HepG2 (cell line): ENCODE measurements at regions not wholly inside any gene's neighbourhood (a gene's known extent, or its start where the extent isn't known, plus 50 kb on each side); places are given as distances from the start of the nearest gene placed in this dataset.

Experiments
- ASH2L ChIP-seq: fragments of 300-600, 200-600 bp; sonication (generic); IDR thresholded peaks from 2 replicates; pipeline ENCODE4 v1.7.0; 2017; ENCODE audit warnings: low read depth, mild to moderate bottlenecking, moderate library complexity, mixed read lengths, low read length; ENCODE audit not compliant: insufficient read length
- ELF3 ChIP-seq: IDR thresholded peaks from 2 replicates; pipeline ENCODE4 v1.6.1; 2016; ENCODE audit warnings: missing genetic modification reagents, missing compliant biosample characterization
- KDM4B ChIP-seq: sonication (generic); formaldehyde crosslinking; IDR thresholded peaks from 2 replicates; pipeline ENCODE4 v1.4.0; 2020; ENCODE audit warnings: missing genetic modification reagents
- PPARG ChIP-seq: conservative IDR thresholded peaks from 2 replicates; pipeline ENCODE4 v1.6.1; 2016; ENCODE audit warnings: missing biosample characterization, missing genetic modification reagents
- ZNF124 ChIP-seq: sonication (generic); formaldehyde crosslinking; IDR thresholded peaks from 2 replicates; pipeline ENCODE4 v1.4.0; 2020; ENCODE audit warnings: missing genetic modification reagents
- ZNF644 ChIP-seq: IDR thresholded peaks from 2 replicates; pipeline ENCODE4 v1.6.1; 2016; ENCODE audit warnings: low read depth
- TF ChIP-seq, protein P1 (sequence below): sonication (generic); formaldehyde crosslinking; IDR thresholded peaks from 2 replicates; pipeline ENCODE4 v1.5.0; 2020; ENCODE audit warnings: missing genetic modification reagents
- TF ChIP-seq, protein P2 (sequence below): IDR thresholded peaks from 2 replicates; pipeline ENCODE4 v1.6.1; 2016; ENCODE audit warnings: mild to moderate bottlenecking, missing biosample characterization, missing genetic modification reagents
- TF ChIP-seq, protein P3 (sequence below): sonication (generic); formaldehyde crosslinking; IDR thresholded peaks from 2 replicates; pipeline ENCODE4 v1.4.0; 2020; ENCODE audit warnings: missing genetic modification reagents
- TF ChIP-seq, protein P4 (sequence below): sonication (generic); formaldehyde crosslinking; IDR thresholded peaks from 2 replicates; pipeline ENCODE4 v1.5.1; 2020; ENCODE audit warnings: missing genetic modification reagents, mild to moderate bottlenecking, borderline replicate concordance
- TF ChIP-seq, protein P5 (sequence below): sonication (generic); formaldehyde crosslinking; IDR thresholded peaks from 2 replicates; pipeline ENCODE4 v1.8.1; 2023; ENCODE audit warnings: mild to moderate bottlenecking, moderate library complexity, missing genetic modification reagents
- TF ChIP-seq, protein P6 (sequence below): sonication (generic); formaldehyde crosslinking; conservative IDR thresholded peaks from 2 replicates; pipeline ENCODE4 v1.4.0; 2020; ENCODE audit warnings: mild to moderate bottlenecking, missing genetic modification reagents, moderate library complexity
- TF ChIP-seq, protein P7 (sequence below): fragments of 450-650 bp; IDR thresholded peaks from 2 replicates; pipeline ENCODE4 v1.6.1; 2016

DNA sequence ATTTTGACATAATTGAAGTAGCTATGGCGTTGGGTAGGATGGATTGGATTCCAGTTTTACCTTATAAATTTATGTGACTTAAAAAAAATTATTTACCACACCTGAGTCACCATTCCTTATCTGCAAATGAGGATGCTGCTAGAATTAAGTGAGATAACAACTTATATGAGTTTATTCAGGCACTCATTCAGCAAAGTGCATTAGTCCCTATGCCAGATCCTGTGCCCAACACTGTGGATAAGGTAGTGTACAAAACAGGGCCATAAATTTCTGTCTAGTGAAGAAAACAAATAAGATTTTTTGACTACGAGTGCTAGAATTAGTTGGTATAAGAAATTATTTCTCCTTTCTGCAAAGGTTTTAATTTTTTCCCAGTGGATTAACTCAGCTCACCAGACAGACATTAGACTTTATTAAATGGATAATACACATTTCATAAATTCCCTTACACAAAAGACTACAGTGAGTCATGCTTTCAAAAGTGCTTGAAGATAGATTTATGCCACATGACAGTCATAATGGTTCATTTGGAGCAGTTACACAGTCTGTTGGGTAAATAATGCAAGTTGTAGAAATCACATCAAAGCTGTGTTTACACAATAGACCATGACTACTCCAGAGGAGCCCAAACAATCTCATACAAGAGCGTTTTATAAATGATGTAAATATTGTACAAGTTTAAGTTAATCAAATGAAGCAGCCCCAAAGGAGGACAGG lies 129.9 kb upstream of the TGFBR2 start (continued):
- TF ChIP-seq, protein P1, sequence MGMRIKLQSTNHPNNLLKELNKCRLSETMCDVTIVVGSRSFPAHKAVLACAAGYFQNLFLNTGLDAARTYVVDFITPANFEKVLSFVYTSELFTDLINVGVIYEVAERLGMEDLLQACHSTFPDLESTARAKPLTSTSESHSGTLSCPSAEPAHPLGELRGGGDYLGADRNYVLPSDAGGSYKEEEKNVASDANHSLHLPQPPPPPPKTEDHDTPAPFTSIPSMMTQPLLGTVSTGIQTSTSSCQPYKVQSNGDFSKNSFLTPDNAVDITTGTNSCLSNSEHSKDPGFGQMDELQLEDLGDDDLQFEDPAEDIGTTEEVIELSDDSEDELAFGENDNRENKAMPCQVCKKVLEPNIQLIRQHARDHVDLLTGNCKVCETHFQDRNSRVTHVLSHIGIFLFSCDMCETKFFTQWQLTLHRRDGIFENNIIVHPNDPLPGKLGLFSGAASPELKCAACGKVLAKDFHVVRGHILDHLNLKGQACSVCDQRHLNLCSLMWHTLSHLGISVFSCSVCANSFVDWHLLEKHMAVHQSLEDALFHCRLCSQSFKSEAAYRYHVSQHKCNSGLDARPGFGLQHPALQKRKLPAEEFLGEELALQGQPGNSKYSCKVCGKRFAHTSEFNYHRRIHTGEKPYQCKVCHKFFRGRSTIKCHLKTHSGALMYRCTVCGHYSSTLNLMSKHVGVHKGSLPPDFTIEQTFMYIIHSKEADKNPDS (CRISPR knock-in tag), result no peak
- TF ChIP-seq, protein P2, sequence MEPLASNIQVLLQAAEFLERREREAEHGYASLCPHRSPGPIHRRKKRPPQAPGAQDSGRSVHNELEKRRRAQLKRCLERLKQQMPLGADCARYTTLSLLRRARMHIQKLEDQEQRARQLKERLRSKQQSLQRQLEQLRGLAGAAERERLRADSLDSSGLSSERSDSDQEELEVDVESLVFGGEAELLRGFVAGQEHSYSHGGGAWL, result no peak
- TF ChIP-seq, protein P3, sequence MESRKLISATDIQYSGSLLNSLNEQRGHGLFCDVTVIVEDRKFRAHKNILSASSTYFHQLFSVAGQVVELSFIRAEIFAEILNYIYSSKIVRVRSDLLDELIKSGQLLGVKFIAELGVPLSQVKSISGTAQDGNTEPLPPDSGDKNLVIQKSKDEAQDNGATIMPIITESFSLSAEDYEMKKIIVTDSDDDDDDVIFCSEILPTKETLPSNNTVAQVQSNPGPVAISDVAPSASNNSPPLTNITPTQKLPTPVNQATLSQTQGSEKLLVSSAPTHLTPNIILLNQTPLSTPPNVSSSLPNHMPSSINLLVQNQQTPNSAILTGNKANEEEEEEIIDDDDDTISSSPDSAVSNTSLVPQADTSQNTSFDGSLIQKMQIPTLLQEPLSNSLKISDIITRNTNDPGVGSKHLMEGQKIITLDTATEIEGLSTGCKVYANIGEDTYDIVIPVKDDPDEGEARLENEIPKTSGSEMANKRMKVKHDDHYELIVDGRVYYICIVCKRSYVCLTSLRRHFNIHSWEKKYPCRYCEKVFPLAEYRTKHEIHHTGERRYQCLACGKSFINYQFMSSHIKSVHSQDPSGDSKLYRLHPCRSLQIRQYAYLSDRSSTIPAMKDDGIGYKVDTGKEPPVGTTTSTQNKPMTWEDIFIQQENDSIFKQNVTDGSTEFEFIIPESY (CRISPR knock-in tag), result no peak
- TF ChIP-seq PPARG (CRISPR knock-in tag) (0 out of 2 replicates have a peak, but pooled peaks have one; percentile 30), ZNF644 (0 out of 2 replicates have a peak, but pooled peaks have one; percentile 26), ELF3 (0 out of 2 replicates have a peak, but pooled peaks have one; percentile 18), KDM4B (CRISPR knock-in tag) (no peak), ZNF124 (CRISPR knock-in tag) (no peak), ASH2L (no peak)
- TF ChIP-seq, protein P4, sequence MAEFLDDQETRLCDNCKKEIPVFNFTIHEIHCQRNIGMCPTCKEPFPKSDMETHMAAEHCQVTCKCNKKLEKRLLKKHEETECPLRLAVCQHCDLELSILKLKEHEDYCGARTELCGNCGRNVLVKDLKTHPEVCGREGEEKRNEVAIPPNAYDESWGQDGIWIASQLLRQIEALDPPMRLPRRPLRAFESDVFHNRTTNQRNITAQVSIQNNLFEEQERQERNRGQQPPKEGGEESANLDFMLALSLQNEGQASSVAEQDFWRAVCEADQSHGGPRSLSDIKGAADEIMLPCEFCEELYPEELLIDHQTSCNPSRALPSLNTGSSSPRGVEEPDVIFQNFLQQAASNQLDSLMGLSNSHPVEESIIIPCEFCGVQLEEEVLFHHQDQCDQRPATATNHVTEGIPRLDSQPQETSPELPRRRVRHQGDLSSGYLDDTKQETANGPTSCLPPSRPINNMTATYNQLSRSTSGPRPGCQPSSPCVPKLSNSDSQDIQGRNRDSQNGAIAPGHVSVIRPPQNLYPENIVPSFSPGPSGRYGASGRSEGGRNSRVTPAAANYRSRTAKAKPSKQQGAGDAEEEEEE, result no peak
- TF ChIP-seq, protein P5, sequence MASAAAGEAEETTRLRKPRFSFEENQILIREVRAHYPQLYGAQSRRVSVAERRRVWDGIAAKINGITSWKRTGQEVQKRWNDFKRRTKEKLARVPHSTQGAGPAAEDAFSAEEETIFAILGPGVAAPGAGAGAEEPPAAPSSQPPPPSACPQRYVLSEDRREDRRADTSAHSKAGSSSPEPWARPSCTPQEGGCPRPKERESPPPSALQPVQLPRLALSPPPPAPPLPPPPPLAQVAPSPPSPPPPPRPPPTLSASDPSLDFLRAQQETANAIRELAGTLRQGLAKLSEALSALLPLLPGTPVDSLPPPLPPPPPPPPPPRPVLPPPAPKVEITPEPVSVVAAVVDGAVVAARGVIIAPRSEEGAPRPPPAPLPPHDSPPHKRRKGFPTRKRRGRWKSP, result no peak
- TF ChIP-seq, protein P6, sequence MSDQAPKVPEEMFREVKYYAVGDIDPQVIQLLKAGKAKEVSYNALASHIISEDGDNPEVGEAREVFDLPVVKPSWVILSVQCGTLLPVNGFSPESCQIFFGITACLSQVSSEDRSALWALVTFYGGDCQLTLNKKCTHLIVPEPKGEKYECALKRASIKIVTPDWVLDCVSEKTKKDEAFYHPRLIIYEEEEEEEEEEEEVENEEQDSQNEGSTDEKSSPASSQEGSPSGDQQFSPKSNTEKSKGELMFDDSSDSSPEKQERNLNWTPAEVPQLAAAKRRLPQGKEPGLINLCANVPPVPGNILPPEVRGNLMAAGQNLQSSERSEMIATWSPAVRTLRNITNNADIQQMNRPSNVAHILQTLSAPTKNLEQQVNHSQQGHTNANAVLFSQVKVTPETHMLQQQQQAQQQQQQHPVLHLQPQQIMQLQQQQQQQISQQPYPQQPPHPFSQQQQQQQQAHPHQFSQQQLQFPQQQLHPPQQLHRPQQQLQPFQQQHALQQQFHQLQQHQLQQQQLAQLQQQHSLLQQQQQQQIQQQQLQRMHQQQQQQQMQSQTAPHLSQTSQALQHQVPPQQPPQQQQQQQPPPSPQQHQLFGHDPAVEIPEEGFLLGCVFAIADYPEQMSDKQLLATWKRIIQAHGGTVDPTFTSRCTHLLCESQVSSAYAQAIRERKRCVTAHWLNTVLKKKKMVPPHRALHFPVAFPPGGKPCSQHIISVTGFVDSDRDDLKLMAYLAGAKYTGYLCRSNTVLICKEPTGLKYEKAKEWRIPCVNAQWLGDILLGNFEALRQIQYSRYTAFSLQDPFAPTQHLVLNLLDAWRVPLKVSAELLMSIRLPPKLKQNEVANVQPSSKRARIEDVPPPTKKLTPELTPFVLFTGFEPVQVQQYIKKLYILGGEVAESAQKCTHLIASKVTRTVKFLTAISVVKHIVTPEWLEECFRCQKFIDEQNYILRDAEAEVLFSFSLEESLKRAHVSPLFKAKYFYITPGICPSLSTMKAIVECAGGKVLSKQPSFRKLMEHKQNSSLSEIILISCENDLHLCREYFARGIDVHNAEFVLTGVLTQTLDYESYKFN (CRISPR knock-in tag), result no peak
- TF ChIP-seq, protein P7, sequence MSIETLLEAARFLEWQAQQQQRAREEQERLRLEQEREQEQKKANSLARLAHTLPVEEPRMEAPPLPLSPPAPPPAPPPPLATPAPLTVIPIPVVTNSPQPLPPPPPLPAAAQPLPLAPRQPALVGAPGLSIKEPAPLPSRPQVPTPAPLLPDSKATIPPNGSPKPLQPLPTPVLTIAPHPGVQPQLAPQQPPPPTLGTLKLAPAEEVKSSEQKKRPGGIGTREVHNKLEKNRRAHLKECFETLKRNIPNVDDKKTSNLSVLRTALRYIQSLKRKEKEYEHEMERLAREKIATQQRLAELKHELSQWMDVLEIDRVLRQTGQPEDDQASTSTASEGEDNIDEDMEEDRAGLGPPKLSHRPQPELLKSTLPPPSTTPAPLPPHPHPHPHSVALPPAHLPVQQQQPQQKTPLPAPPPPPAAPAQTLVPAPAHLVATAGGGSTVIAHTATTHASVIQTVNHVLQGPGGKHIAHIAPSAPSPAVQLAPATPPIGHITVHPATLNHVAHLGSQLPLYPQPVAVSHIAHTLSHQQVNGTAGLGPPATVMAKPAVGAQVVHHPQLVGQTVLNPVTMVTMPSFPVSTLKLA, result no peak
